ENCODE measurements at regions not wholly inside any gene's neighbourhood (a gene's known extent, or its start where the extent isn't known, plus 50 kb on each side); places are given as distances from the start of the nearest gene placed in this dataset.

- TF ChIP-seq POLR2A (IDR thresholded peaks at IDR 0.05; ENCODE audit: low read length) = no peak
- no peak for TF ChIP-seq GATA1 (IDR thresholded peaks at IDR 0.05; ENCODE audit: low read depth, low read length)
These were observed 78.0 kb downstream of the RCN1 start for GRCh38 chr11:32168924-32169323.

Data from erythroblast (primary cell).